GM12878 (cell line): ENCODE measurements at regions not wholly inside any gene's neighbourhood (a gene's known extent, or its start where the extent isn't known, plus 50 kb on each side); places are given as distances from the start of the nearest gene placed in this dataset.

Source experiments
- ATAC-seq: fragments of 200-7000 bp; cut with Tn5 transposase; 3 replicates; pipeline ENCODE4 v1.9.1; 2020; ENCODE audit warnings: mild to moderate bottlenecking, moderate library complexity
- BruUV-seq: library from RNA; stranded (reverse); fragments of 400-500 nt; replicated peaks from 2 replicates; lab custom pipeline; 2021; lab: Mats Ljungman, UMichigan
- CTCF ChIA-PET: fragments of 300-600 bp; sonication (Branson Sonifier 250); formaldehyde crosslinking; extraction: SDS; loops from one replicate; lab custom pipeline; 2021; ENCODE audit warnings: inconsistent platforms; lab: Yijun Ruan, JAX
- POLR2A ChIA-PET: fragments of 350-600 bp; formaldehyde crosslinking; extraction: SDS; loops from one replicate; lab custom pipeline; 2021; ENCODE audit warnings: inconsistent platforms; lab: Charles Lee
- RAD21 ChIA-PET: fragments of 300-600 bp; sonication (Branson Sonifier 250); formaldehyde crosslinking; loops from one replicate; lab custom pipeline; 2023; ENCODE audit warnings: antibody characterized with exemption; ENCODE audit not compliant: unreplicated experiment; lab: Charles Lee
- SMC1A ChIA-PET: fragments of 300-600 bp; sonication (Branson Sonifier 250); formaldehyde crosslinking; loops from one replicate; lab custom pipeline; 2023; ENCODE audit not compliant: unreplicated experiment, uncharacterized antibody; lab: Charles Lee
- DNase-seq: peaks from one replicate; pipeline ENCODE4 v3.0.0-alpha.2; 2011; ENCODE audit warnings: low read depth, low spot score
- FAIRE-seq: peaks from 3 replicates; lab custom pipeline; 2011; peaks lifted over from hg19 to GRCh38; lab: Jason Lieb, UNC
- H2AFZ ChIP-seq: 2 replicates; pipeline ENCODE4 v1.6.0; 2011; ENCODE audit warnings: low read depth, low read length, control low read depth; ENCODE audit not compliant: control insufficient read depth
- H3K27ac ChIP-seq: 2 replicates; pipeline ENCODE4 v1.5.1; 2011; ENCODE audit warnings: control low read depth; ENCODE audit not compliant: control insufficient read depth, insufficient read depth
- H3K27me3 ChIP-seq, 2 experiments: replicated peaks in 1 of 2; 2 replicates each; pipeline versions ENCODE4 v1.6.0 to v1.6.1; 2011; ENCODE audit warnings: low read length in 1 of 2; ENCODE audit not compliant: control insufficient read depth in 2 of 2, insufficient read depth in 2 of 2
- H3K36me3 ChIP-seq, 2 experiments: 2 replicates each; pipeline ENCODE4 v1.5.1; 2011; ENCODE audit warnings: low read length in 1 of 2; ENCODE audit not compliant: control insufficient read depth in 2 of 2, insufficient read depth in 2 of 2
- H3K4me1 ChIP-seq: 2 replicates; pipeline ENCODE4 v1.6.1; 2011; ENCODE audit warnings: mild to moderate bottlenecking, low read length, moderate library complexity, mixed read lengths; ENCODE audit not compliant: control insufficient read depth, insufficient read depth
- H3K4me2 ChIP-seq: 2 replicates; pipeline ENCODE4 v1.6.0; 2011; ENCODE audit warnings: control low read depth; ENCODE audit not compliant: control insufficient read depth, insufficient read depth
- H3K4me3 ChIP-seq: fragments of 200-600 bp; sonication (generic); 2 replicates; pipeline ENCODE4 v1.5.1; 2016
- H3K79me2 ChIP-seq: 2 replicates; pipeline ENCODE4 v1.6.0; 2011; ENCODE audit warnings: low read length; ENCODE audit not compliant: control insufficient read depth, insufficient read depth
- H3K9ac ChIP-seq: 2 replicates; pipeline ENCODE4 v1.8.0; 2011; ENCODE audit warnings: low read length, control low read depth, mixed read lengths; ENCODE audit not compliant: control insufficient read depth, insufficient read depth
- H3K9me3 ChIP-seq: replicated peaks from 3 replicates; pipeline ENCODE4 v1.5.1; 2011; ENCODE audit warnings: mild to moderate bottlenecking, low read length; ENCODE audit not compliant: control insufficient read depth, insufficient read depth
- H4K20me1 ChIP-seq: 2 replicates; pipeline ENCODE4 v1.6.0; 2011; ENCODE audit not compliant: control insufficient read depth, insufficient read depth
- HDAC6 ChIP-seq: fragments of 200-600 bp; sonication (generic); IDR thresholded peaks from one replicate; pipeline ENCODE4 v1.8.0; 2017; ENCODE audit warnings: antibody characterized with exemption; ENCODE audit not compliant: unreplicated experiment
- NR2C2 ChIP-seq: IDR thresholded peaks from 2 replicates; pipeline ENCODE4 v1.6.1; 2011; ENCODE audit warnings: borderline replicate concordance, low read depth; ENCODE audit not compliant: control insufficient read depth, insufficient read length
- NRF1 ChIP-seq: conservative IDR thresholded peaks from 2 replicates; pipeline ENCODE4 v1.6.1; 2011; ENCODE audit warnings: mild to moderate bottlenecking, low read depth, low read length, improper control_type of control experiment
- PAX5 ChIP-seq: IDR thresholded peaks from 2 replicates; pipeline ENCODE4 v1.6.1; 2011; ENCODE audit warnings: low read depth, low read length, borderline replicate concordance
- WRNIP1 ChIP-seq: IDR thresholded peaks from 2 replicates; pipeline ENCODE4 v1.6.1; 2011; ENCODE audit warnings: low read depth, low read length, improper control_type of control experiment, borderline replicate concordance
- ZBED1 ChIP-seq: IDR thresholded peaks from 2 replicates; pipeline ENCODE4 v1.6.1; 2016; ENCODE audit warnings: borderline replicate concordance
- ZNF207 ChIP-seq: fragments of 450-650 bp; IDR thresholded peaks from 2 replicates; pipeline ENCODE4 v1.6.1; 2014; ENCODE audit warnings: antibody characterized with exemption, mild to moderate bottlenecking, borderline replicate concordance
- in situ Hi-C: fragments of 300-500 bp; cut with MboI; formaldehyde crosslinking; loops from 9 replicates; pipeline ENCODE4 v1.14.3; 2018; ENCODE audit warnings: mixed read lengths
- intact Hi-C: fragments of 100-400 bp; cut with micrococcal nuclease; formaldehyde crosslinking; loops from one replicate; pipeline ENCODE4 v1.14.2; 2022; ENCODE audit not compliant: unreplicated experiment
- TF ChIP-seq, protein P1 (sequence below): fragments of 450-650 bp; IDR thresholded peaks from 2 replicates; pipeline ENCODE4 v1.6.1; 2018; ENCODE audit warnings: borderline replicate concordance, mild to moderate bottlenecking; ENCODE audit not compliant: partially characterized antibody
- TF ChIP-seq, protein P2 (sequence below): fragments of 450-650 bp; IDR thresholded peaks from 2 replicates; pipeline ENCODE4 v1.6.1; 2016; ENCODE audit warnings: mild to moderate bottlenecking
- TF ChIP-seq, protein P3 (sequence below): fragments of 450-650 bp; IDR thresholded peaks from 2 replicates; pipeline ENCODE4 v1.6.1; 2017; ENCODE audit warnings: mild to moderate bottlenecking, moderate library complexity
- TF ChIP-seq, protein P4 (sequence below): IDR thresholded peaks from 2 replicates; pipeline ENCODE4 v1.6.1; 2011; ENCODE audit warnings: low read depth, low read length, improper control_type of control experiment, borderline replicate concordance
- TF ChIP-seq, protein P5 (sequence below), 3 experiments: IDR thresholded peaks in 2 of 3; conservative IDR thresholded peaks in 1 of 3; 2 replicates each; pipeline ENCODE4 v1.5.1; 2011; ENCODE audit warnings: low read depth in 3 of 3, low read length in 3 of 3, mild to moderate bottlenecking in 3 of 3, control low read depth in 2 of 3, moderate library complexity in 2 of 3, inconsistent platforms in 1 of 3, mixed read lengths in 1 of 3; ENCODE audit not compliant: control insufficient read depth in 2 of 3, insufficient read depth in 1 of 3; ENCODE audit errors: extremely low read depth in 1 of 3

DNA sequence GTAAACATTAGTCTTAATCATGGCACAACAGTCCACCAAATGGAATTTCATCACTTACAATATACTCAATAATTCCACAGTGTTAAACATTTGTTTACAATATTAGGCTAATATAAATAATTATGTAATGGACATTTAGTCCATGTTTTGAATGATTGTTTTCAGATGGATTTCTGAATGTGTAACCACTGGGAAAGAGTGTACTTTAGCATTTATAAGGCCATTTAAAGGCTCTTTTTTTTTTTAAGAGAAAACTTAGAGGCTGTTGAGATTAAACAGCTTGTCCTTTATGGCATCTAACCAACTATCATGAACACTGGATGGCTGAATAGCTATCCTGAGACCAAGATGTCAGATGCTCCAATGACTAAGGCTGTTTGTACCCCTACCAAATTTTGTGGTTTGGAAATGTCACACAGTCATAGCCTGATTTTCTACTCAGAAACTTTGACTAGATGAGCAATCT lies 248.3 kb upstream of the GLI3 start:
- H3K4me1 ChIP-seq, result no peaks in the 10 kb centered on the region
- ChIA-PET SMC1A (no interaction called here), POLR2A (no interaction called here), RAD21 (interaction anchor here (0.7 kb wide), 1 partner anchor 11 kb away, joined by 3 read pairs; no protein-coding TSS in a partner anchor), CTCF (no interaction called here)
- H3K9me3 ChIP-seq, result no peaks in the 10 kb centered on the region
- H4K20me1 ChIP-seq, result no peaks in the 10 kb centered on the region
- BruUV-seq, result no TSS peak
- no peak overlapping the region for H3K27ac ChIP-seq
- no peak overlapping the region for H3K4me3 ChIP-seq
- TF ChIP-seq, protein P1, sequence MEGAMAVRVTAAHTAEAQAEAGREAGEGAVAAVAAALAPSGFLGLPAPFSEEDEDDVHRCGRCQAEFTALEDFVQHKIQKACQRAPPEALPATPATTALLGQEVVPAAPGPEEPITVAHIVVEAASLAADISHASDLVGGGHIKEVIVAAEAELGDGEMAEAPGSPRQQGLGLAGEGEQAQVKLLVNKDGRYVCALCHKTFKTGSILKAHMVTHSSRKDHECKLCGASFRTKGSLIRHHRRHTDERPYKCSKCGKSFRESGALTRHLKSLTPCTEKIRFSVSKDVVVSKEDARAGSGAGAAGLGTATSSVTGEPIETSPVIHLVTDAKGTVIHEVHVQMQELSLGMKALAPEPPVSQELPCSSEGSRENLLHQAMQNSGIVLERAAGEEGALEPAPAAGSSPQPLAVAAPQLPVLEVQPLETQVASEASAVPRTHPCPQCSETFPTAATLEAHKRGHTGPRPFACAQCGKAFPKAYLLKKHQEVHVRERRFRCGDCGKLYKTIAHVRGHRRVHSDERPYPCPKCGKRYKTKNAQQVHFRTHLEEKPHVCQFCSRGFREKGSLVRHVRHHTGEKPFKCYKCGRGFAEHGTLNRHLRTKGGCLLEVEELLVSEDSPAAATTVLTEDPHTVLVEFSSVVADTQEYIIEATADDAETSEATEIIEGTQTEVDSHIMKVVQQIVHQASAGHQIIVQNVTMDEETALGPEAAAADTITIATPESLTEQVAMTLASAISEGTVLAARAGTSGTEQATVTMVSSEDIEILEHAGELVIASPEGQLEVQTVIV, result no peak
- TF ChIP-seq, protein P2, sequence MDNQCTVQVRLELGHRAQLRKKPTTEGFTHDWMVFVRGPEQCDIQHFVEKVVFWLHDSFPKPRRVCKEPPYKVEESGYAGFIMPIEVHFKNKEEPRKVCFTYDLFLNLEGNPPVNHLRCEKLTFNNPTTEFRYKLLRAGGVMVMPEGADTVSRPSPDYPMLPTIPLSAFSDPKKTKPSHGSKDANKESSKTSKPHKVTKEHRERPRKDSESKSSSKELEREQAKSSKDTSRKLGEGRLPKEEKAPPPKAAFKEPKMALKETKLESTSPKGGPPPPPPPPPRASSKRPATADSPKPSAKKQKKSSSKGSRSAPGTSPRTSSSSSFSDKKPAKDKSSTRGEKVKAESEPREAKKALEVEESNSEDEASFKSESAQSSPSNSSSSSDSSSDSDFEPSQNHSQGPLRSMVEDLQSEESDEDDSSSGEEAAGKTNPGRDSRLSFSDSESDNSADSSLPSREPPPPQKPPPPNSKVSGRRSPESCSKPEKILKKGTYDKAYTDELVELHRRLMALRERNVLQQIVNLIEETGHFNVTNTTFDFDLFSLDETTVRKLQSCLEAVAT, result no peak
- no peak for TF ChIP-seq PAX5
- TF ChIP-seq, protein P3, sequence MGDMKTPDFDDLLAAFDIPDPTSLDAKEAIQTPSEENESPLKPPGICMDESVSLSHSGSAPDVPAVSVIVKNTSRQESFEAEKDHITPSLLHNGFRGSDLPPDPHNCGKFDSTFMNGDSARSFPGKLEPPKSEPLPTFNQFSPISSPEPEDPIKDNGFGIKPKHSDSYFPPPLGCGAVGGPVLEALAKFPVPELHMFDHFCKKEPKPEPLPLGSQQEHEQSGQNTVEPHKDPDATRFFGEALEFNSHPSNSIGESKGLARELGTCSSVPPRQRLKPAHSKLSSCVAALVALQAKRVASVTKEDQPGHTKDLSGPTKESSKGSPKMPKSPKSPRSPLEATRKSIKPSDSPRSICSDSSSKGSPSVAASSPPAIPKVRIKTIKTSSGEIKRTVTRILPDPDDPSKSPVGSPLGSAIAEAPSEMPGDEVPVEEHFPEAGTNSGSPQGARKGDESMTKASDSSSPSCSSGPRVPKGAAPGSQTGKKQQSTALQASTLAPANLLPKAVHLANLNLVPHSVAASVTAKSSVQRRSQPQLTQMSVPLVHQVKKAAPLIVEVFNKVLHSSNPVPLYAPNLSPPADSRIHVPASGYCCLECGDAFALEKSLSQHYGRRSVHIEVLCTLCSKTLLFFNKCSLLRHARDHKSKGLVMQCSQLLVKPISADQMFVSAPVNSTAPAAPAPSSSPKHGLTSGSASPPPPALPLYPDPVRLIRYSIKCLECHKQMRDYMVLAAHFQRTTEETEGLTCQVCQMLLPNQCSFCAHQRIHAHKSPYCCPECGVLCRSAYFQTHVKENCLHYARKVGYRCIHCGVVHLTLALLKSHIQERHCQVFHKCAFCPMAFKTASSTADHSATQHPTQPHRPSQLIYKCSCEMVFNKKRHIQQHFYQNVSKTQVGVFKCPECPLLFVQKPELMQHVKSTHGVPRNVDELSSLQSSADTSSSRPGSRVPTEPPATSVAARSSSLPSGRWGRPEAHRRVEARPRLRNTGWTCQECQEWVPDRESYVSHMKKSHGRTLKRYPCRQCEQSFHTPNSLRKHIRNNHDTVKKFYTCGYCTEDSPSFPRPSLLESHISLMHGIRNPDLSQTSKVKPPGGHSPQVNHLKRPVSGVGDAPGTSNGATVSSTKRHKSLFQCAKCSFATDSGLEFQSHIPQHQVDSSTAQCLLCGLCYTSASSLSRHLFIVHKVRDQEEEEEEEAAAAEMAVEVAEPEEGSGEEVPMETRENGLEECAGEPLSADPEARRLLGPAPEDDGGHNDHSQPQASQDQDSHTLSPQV, result no peak
- no peak for TF ChIP-seq WRNIP1
- TF ChIP-seq, protein P4, sequence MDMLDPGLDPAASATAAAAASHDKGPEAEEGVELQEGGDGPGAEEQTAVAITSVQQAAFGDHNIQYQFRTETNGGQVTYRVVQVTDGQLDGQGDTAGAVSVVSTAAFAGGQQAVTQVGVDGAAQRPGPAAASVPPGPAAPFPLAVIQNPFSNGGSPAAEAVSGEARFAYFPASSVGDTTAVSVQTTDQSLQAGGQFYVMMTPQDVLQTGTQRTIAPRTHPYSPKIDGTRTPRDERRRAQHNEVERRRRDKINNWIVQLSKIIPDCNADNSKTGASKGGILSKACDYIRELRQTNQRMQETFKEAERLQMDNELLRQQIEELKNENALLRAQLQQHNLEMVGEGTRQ, result no peak
- TF ChIP-seq NR2C2, result no peak
- no peak for TF ChIP-seq ZBED1
- TF ChIP-seq, protein P5, sequence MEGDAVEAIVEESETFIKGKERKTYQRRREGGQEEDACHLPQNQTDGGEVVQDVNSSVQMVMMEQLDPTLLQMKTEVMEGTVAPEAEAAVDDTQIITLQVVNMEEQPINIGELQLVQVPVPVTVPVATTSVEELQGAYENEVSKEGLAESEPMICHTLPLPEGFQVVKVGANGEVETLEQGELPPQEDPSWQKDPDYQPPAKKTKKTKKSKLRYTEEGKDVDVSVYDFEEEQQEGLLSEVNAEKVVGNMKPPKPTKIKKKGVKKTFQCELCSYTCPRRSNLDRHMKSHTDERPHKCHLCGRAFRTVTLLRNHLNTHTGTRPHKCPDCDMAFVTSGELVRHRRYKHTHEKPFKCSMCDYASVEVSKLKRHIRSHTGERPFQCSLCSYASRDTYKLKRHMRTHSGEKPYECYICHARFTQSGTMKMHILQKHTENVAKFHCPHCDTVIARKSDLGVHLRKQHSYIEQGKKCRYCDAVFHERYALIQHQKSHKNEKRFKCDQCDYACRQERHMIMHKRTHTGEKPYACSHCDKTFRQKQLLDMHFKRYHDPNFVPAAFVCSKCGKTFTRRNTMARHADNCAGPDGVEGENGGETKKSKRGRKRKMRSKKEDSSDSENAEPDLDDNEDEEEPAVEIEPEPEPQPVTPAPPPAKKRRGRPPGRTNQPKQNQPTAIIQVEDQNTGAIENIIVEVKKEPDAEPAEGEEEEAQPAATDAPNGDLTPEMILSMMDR (IDR thresholded peaks at IDR 0.05 in 2 of 3, conservative IDR thresholded peaks at IDR 0.05 in 1 of 3; ENCODE audit: control insufficient read depth in 2 of 3, extremely low read depth in 1 of 3, insufficient read depth in 1 of 3, low read depth in 3 of 3, low read length in 3 of 3), result no peak
- TF ChIP-seq NRF1, result no peak
- no peak for TF ChIP-seq HDAC6
- TF ChIP-seq ZNF207, result no peak
- H3K9ac ChIP-seq, result no peak overlapping the region
- no peak overlapping the region for H3K4me2 ChIP-seq
- DNase-seq (no peak), ATAC-seq (no peak), FAIRE-seq (no peak)
- in situ Hi-C loops (no loop called here), intact Hi-C loops (no loop called here)
- H3K36me3 ChIP-seq, result no peaks in the 10 kb centered on the region
- no peaks in the 10 kb centered on the region for H3K79me2 ChIP-seq
- H3K27me3 ChIP-seq, result no peaks in the 10 kb centered on the region
- H2AFZ ChIP-seq, result no peak overlapping the region
